GDM1 (cell line): ENCODE measurements at regions not wholly inside any gene's neighbourhood (a gene's known extent, or its start where the extent isn't known, plus 50 kb on each side); places are given as distances from the start of the nearest gene placed in this dataset.
A peak's percentile ranks its signal among the peaks of the same experiment; 100 is the strongest.

Source experiments
- DNase-seq: peaks from one replicate; lab custom pipeline; 2025; lab: John Stamatoyannopoulos, UW

GRCh38 chr4:116438417-116438816, 647.0 kb downstream of the TRAM1L1 start:
- DNase-seq = no peak

GRCh38 chr4:116427666-116428065, 657.7 kb downstream of the TRAM1L1 start:
- no peak for DNase-seq

GRCh38 chr4:116413222-116413621, 672.2 kb downstream of the TRAM1L1 start:
- DNase-seq = no peak

GRCh38 chr4:116401293-116401692, 684.1 kb downstream of the TRAM1L1 start:
- DNase-seq = no peak

GRCh38 chr4:116400480-116400879, 684.9 kb downstream of the TRAM1L1 start:
- no peak for DNase-seq

GRCh38 chr4:116397714-116398113, 687.7 kb downstream of the TRAM1L1 start:
- DNase-seq = no peak

- no peak for DNase-seq
Measured at GRCh38 chr4:116397291-116397690, 688.1 kb downstream of the TRAM1L1 start.

- no peak for DNase-seq
Measured at GRCh38 chr4:116395408-116395807, 690.0 kb downstream of the TRAM1L1 start.

- DNase-seq = no peak
Measured at GRCh38 chr4:116391020-116391419, 694.4 kb downstream of the TRAM1L1 start.

GRCh38 chr4:116389139-116389538, 696.2 kb downstream of the TRAM1L1 start:
- DNase-seq = no peak

GRCh38 chr4:116387937-116388474, 697.4 kb downstream of the TRAM1L1 start:
- DNase-seq = no peak

- no peak for DNase-seq
Measured at GRCh38 chr4:116386856-116387255, 698.5 kb downstream of the TRAM1L1 start.

- no peak for DNase-seq
Measured at GRCh38 chr4:116385583-116385982, 699.8 kb downstream of the TRAM1L1 start.

- DNase-seq = no peak
Measured at GRCh38 chr4:116374815-116375214, 710.6 kb downstream of the TRAM1L1 start.

GRCh38 chr4:116362583-116362982, 722.8 kb downstream of the TRAM1L1 start:
- no peak for DNase-seq

- no peak for DNase-seq
Measured at GRCh38 chr4:116361790-116362189, 723.6 kb downstream of the TRAM1L1 start.

- DNase-seq = peak; percentile 65
Measured at GRCh38 chr4:116358633-116359222, 726.6 kb downstream of the TRAM1L1 start.

GRCh38 chr4:116357758-116358157, 727.6 kb downstream of the TRAM1L1 start:
- DNase-seq = no peak

- no peak for DNase-seq
Measured at GRCh38 chr4:116346750-116347149, 738.6 kb downstream of the TRAM1L1 start.

- DNase-seq = peak; percentile 60
Measured at GRCh38 chr4:116343809-116344208, 741.6 kb downstream of the TRAM1L1 start.

GRCh38 chr4:116342143-116342542, 743.2 kb downstream of the TRAM1L1 start:
- DNase-seq = no peak

- DNase-seq = peak; percentile 0
Measured at GRCh38 chr4:116332508-116332907, 752.9 kb downstream of the TRAM1L1 start.

GRCh38 chr4:116328261-116328860, 757.0 kb downstream of the TRAM1L1 start:
- peak; percentile 4 for DNase-seq

GRCh38 chr4:116323606-116324005, 761.8 kb downstream of the TRAM1L1 start:
- no peak for DNase-seq
